ENCODE measurements at regions not wholly inside any gene's neighbourhood (a gene's known extent, or its start where the extent isn't known, plus 50 kb on each side); places are given as distances from the start of the nearest gene placed in this dataset.
"Not testable (repeated sequence)": the region's sequence is repeated elsewhere in the genome, so short reads cannot be mapped to it uniquely, and the experiment has no call there.

DNA sequence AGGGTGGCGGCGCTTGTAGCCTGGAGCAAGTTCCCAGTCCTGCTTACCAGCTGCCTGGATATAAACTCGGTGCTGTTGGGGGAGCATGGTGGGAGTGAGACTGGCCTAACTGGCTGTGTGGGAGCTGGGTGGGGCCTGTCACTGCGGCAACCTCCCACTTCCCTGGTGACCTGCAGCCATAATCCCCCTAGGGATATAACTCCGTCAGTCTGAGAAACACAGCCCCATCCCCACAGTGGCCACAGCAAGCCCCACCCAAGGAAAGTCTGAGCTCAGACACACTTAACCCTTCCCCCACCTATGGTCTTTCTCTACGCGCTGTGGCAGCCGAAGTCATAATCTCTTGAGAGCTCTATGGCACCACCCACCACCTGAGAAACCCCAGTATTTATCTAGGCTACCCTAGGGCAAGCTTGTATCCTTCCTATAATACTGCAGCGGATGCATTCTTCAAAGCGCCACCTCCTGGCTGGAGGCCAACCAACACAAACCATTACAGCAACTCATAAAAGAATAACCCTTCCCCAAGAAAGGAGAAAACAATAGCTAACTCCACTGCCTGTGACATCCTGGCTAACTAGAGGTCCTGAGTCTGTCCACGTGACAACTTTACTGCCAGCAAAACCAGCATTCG is 57.4 kb downstream of the ZNF648 start:
- DNase-seq (ENCODE audit: low read depth in 4 of 4, low spot score in 1 of 4): no peak

DNA sequence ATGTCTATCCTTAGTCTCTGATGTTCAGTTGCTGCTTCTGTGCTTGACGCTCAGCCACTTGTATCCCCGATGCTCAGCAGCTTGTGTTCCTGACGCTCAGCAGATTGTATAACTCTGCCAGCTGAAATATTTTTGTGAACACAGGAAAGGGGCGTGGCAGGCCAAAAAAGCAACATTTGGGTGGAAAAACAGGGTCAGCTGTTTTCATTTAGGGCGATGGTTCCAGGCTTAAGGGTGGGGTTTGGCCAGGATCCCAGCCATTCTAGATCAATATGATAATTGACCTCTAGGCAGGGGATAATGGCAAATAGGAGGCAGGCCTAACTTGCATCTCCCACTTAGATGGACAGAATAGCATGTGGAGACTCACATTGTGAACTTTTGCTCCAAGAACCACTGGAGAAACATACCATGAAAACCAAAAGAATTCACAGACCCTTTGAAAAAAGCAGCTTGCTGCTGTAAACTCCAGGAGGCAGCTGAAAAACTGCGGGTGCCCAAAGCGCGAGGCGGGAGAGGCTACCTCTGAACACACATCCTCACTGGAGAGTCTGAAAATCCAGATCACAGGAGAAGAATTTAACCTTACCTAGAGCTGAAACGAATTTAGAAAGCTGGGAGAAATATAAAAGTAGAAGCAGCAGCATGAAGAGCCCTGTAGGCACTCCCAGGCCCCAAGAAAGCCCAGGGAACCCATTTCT is 58.3 kb downstream of the ZNF648 start:
- no peak for DNase-seq (ENCODE audit: low read depth in 4 of 4, low spot score in 1 of 4)

DNA sequence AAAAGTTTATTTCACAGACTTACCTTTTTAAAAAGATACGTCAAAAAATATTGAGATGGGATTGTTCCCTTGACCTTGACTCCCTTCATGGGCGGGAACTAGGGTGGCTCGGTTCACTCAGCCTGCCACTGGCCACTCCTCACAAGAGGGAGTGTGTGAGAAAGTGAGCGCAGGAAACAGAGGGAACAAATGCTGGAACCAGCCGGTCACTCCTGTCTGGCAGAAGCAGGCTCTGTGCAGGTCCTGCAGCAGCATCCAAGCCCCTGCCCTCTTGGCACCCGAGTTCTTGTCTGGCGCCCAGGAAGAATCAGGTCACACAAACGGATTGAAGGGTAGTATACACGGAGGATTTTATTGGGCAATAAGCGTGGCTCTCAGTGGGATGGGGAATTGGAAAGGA is 58.9 kb downstream of the ZNF648 start:
- DNase-seq (ENCODE audit: low read depth in 4 of 4, low spot score in 1 of 4): no peak

DNA sequence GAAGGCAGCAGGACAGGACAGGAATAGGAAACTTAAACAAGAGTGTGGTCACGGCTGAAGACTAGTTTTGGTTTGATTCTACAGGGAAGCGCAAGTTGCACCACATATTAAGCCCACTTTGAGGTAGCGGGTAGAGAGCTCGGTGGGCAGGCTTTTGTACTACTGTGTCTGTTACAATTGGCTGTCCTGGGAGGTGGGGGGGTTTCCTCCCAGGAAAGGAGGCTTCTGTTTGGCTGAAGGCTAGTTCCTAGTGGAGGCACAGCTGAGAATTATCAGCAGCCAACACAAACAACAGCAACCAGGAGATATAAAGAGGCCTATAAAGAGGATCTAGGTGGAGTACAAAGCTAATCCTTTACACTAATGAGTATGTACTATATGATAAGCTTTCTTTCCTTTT is 62.7 kb downstream of the ZNF648 start:
- no peak for DNase-seq (ENCODE audit: low read depth in 4 of 4, low spot score in 1 of 4)

DNA sequence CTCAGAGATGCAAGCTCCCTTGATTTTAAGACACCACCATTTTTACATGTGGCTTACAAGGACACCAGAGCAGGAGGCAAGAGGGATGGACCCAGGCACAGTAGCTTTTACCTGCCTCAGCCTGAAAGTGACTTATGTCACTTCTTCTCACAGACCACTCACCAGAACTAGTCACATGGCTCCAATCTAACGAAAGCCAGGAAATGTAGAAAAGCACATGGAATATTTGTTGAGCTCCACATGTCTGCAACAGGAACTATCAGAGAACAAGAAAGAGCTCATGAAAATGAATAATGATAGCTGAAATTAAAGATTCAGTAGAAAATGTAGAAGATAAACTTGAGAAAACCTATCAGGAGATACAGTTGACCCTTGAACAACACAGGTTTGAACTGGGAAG is 69.4 kb downstream of the ZNF648 start:
- DNase-seq (ENCODE audit: low read depth in 4 of 4, low spot score in 1 of 4): no peak

DNA sequence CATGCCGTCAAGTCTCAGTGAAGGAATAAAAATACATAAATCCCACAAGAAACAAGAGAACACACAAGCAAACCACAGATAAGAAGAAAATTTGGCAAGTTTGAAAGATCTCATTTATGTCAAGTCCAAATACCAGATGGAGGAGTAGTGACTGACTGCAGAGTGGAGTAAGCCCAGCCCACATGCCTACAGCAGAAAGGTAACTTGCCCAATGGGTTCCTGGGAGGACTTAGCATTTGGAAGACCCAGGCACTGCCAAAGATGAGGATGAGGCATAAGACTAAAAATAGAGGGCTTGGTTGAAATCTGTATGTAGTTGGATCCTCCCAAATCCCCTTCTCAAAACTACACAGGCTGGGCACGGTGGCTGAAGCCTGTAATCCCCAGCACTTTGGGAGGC is 70.8 kb downstream of the ZNF648 start:
- DNase-seq (ENCODE audit: low read depth in 4 of 4, low spot score in 1 of 4): no peak

DNA sequence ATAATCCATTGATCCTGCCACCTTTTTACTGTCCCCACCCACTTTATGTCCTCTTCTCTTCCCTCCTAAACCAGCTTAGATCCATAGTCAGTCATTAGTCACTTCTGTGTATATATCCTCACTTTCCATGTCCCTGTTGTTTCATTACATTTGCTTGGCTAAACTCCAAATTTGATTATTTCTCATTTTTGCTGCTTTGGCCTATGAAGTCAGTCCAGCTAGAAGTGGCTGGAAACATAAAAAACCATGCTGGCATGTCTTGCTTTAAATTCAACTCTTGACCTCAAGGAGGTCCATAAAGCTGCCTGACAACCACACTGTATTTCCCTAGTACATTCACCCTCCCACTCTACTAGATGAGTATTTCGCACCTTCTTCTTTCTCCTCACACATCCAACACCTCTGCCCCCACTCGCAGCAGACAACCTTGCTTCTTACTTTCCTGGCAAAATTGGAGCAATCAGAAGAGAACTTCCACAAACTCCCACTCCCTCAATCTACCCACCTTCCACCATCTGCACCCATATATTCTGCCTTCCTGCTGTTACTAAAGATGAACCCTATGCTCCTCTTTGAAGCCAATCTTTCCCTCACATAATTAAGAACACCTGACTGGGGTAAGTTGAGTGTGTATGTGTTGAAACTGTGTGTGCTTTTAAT is 72.1 kb downstream of the ZNF648 start:
- no peak for DNase-seq (ENCODE audit: low read depth in 4 of 4, low spot score in 1 of 4)

DNA sequence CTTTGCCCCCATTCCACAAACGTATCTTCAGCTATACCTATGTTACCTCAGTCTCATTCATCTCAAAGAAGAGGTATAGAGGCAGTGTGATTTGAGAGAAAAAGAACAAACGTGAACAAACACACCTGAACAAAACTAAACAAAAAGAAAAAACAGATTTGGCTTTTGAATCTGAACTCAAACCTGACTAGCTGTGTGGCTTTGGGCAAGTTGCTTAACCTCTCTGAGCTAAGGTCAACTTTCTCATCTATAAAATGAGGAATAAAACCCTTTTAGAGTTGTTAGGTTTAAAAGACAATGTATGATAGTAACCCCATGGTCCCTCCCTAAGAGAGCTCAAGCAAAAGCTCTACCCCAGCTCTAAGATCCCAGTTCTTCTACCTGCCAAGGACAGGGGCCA is 73.5 kb downstream of the ZNF648 start:
- no peak for DNase-seq (ENCODE audit: low read depth in 4 of 4, low spot score in 1 of 4)

DNA sequence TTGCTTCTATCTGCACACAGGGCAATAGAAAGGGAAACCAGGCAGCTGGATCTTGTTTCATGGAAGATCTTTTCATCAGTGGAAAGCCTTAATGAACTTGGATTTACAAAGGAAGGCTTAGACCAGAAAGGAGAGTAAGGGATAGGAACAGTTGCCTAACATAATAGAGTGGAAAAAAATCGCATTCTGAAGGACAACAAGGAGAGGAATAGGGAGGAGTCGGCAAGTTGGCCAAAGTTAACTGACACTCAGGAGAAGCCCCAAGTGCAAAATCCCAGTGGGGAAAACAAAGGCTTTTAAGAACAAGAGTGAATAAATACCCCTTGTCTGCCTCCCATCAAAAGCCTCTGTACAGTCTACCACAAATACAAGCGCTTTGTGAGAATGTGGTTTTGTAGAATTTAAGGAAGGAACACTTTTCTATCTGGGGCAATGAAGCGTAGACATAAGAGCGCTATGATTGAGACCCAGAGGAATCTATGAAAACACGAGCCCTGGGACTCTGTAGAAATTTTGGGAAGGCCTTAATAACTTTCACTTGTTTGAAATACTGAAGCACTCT is 74.1 kb downstream of the ZNF648 start:
- no peak for DNase-seq (ENCODE audit: low read depth in 4 of 4, low spot score in 1 of 4)

DNA sequence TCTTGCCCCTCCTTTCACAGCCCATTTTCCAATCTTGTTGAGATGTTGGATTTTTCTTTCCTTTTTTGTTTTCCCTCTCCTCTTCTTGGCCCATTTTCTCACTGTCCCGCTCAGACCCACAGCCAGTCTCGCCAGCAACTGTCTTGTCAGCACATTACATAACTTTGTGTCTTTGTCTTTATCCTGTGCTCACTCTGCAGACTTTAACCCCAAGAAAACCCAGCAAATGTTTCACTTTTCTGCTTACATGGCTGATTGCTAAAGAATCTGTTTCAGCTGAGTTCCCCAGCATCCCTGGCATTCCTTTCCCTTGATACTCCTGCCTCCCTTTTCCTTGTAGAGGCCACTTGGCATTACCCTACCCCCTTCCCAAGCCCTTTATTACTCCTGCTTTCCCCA is 74.6 kb downstream of the ZNF648 start:
- DNase-seq (ENCODE audit: low read depth in 4 of 4, low spot score in 1 of 4): no peak

DNA sequence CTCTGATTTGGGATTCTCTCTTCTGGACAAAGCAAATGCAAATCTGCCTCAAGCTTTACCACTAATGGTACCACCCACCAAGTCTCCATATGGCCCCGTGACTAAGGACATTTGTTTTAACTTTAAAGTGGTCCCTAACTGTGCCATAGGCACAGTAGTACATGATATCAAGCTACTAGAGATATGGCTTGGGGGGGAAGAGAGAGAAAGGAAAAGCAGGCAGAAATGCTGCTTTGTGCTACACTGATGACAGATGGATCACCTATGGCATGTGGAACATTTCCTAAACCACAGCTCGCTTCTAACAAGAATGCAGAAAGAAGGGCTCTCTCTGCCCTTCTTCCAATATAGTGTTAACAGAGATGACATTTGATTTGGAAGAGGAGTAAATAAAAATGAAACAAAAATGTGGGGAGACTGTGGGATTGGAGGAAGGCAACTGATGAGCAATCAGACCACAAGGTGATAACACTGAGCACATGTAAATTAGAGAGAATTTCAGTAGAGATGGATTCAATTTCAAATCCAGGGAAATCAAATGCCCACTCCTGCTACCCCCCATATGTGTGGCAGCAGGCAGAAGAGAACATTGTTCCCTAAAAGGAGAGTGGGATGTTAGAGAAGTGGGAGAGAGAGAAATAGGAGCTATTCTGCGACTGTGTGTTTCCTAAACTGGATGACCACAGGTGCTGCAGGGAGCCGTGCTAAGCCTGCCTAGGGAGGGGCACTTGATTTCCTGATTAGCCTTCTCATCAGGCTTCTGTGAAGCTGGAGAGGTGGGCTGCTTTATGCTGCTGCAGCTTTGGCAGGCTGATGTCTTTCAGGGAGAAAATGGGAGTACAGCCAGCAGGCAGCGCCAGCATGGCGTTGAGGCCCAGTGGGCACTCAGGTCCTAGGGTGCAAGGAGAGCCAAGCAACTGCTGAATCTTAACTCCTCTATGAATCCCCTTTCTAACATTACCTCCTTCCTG is 75.3 kb downstream of the ZNF648 start:
- DNase-seq (ENCODE audit: low read depth in 4 of 4, low spot score in 1 of 4): no peak

DNA sequence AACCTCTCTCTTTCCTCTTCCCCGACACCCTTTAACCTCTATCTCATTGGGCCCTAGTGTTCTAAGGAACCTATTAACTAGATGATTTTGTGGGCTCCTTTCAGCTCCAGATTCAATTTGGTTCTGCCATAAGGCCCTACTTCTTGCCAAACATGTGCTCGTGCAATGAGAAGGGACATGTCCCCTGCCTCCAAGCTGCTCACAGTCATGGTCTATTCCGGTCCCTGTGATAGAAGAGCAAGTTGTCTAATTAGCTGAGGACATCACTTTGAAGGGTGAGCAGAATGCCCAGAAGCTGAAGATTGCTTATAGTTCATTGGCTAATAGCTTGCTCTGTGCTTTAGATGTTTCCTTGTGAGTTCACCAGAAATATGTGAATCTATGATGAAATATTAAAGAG is 76.2 kb downstream of the ZNF648 start:
- no peak for DNase-seq (ENCODE audit: low read depth in 4 of 4, low spot score in 1 of 4)

DNA sequence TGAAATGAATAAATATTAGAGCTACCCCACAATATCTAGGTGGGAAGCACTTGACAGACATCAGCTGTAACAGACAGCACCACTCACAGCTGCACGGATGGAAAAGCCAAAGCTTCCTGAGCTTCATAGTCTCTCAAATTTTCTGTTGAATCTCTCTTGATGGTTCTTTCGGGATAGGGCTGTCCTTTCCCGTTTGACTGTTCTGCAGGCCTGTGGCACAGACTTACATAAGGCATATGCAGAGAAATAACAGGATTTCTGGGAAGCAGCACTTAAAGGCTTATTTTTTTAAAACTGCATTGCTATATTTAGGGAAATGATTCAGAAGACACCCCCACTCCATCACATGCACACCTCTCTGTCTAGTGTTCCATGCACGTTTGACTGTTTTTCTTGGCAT is 77.5 kb downstream of the ZNF648 start:
- no peak for DNase-seq (ENCODE audit: low read depth in 4 of 4, low spot score in 1 of 4)

DNA sequence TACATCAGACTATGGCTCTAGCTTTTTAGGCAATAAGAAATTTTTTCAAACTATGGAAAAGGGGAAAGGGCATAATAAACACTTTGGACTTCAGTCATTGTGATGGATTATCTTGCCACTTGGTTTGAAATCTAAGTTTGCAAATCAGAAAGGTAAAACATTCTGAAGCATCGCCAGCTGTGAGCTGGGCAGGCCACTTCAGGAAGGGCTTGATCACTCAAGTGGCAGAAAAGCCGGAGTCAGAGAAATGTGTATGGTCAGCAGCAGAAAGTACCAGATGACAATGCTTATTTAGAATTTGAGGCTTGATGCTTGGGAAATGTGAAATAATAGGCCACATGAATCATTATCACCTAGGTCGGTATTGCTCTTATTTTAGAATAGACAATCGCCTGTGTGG is 79.7 kb downstream of the ZNF648 start:
- DNase-seq (ENCODE audit: low read depth in 4 of 4, low spot score in 1 of 4): no peak

DNA sequence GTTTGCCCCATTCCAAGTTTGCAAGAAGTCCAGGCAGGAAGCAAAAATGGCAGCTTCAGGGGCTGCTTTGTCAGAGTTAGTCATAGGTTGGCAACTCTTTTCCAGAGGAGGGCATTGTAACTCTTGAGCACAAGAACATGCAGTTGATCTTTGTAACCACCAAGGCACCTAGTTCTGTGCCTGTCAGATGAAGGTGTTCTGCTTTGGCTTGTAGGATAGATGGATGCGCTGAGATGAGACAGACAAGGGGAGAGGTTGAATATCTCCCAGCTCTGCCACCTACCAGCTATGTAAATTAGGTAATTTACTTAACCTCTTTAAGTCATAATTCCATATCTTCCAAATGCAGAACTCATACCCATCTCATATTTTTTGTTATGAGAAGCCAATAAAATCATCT is 89.3 kb downstream of the ZNF648 start:
- DNase-seq (ENCODE audit: low read depth in 4 of 4, low spot score in 1 of 4): no peak

DNA sequence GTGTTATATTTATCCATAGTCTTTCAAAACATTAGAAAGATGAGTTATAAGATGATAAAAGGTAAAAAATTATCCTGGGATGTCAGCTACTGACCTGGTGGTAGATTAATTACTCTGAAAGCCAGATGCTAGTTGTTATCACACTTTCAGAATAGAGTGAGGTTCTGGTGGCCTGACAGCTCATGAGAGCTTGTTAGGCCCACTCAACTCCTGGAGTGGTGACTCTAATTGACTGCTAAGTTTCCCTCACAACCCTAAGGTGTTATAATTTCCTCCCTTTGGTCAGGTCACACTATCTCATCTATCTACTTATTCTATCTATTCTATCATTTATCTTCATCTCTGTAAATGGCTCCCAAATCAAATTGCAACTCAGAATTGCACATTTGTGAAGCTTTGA is 90.1 kb downstream of the ZNF648 start:
- no peak for DNase-seq (ENCODE audit: low read depth in 4 of 4, low spot score in 1 of 4)

DNA sequence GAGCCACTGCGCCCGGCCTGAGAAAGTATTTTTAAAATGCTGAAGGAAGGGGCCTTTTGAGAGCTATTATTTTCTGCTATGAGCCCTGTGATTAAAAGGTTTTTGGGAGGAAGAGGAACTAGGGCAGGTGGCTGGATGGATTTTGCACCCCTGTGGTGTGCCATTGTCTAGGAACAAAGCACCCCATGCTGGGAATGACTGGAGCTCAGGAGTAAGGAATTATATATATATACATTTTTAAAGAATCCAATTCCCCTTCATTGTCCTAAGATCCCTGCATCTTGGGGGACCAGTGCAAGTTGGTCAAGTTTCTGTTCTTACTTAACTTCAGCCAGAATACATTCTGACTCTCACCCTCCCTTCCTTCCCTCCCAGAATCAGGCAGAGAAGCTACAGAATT is 91.6 kb downstream of the ZNF648 start:
- no peak for DNase-seq (ENCODE audit: low read depth in 4 of 4, low spot score in 1 of 4)

DNA sequence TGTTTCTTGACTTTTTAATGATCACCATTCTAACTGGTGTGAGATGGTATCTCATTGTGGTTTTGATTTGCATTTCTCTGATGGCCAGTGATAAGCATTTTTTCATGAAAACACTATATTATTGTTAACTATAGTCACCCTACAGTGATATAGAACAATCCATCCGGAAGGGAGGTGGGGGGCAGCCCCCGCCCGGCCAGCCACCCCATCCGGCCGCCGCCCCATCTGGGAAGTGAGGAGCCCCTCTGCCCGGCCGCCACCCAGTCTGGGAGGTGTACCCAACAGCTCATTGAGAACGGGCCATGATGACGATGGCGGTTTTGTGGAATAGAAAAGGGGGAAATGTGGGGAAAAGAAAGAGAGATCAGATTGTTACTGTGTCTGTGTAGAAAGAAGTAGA is 106.8 kb downstream of the ZNF648 start:
- not testable (repeated sequence) for DNase-seq (ENCODE audit: low read depth in 4 of 4, low spot score in 1 of 4)

DNA sequence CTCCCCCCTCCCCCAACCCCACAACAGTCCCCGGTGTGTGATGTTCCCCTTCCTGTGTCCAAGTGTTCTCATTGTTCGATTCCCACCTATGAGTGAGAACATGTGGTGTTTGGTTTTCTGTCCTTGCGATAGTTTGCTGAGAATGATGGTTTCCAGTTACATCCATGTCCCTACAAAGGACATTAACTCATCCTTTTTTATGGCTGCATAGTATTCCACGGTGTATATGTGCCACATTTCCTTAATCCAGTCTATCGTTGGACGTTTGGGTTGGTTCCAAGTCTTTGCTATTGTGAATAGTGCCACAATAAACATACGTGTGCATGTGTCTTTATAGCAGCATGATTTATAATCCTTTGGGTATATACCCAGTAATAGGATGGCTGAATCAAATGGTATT is 107.3 kb downstream of the ZNF648 start:
- DNase-seq (ENCODE audit: low read depth in 4 of 4, low spot score in 1 of 4): not testable (repeated sequence)

DNA sequence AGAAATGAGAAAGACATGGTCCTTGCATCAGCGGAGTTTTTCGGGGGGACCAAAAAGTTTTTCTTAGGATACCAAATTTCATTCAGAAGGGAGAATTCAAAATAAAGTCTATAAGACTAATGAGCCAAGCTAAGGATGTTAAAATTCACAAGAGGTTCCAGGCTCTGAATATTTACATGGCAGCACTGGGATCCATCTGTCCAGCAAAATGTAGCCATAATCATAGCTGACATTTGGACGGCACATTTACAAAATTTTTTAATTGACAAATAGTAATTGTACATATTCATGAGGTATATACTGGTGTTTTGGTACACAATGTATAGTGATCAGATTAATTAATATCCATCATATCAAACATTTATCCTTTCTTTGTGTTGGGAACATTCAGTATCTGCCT is 107.9 kb downstream of the ZNF648 start:
- DNase-seq (ENCODE audit: low read depth in 4 of 4, low spot score in 1 of 4): no peak

DNA sequence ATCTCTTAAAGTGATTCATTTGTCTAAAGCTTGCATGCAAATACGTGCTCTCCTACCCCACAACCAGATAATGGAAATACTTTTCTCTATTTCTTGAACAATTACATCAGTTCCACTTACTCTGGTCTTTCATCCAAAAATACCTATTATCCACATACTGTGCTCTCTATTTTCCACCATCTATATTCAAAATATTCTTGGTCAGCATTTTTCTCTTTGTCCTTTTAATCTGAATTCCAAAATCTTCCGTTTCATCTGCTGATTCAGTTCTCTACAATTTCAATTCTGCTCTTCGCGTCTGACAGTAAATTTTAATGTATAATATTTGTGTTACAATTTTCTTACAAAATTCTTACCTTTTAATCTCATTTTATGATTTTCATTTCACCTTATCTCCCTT is 110.3 kb downstream of the ZNF648 start:
- no peak for DNase-seq (ENCODE audit: low read depth in 4 of 4, low spot score in 1 of 4)

Measured in stimulated activated CD4-positive, alpha-beta T cell treated with anti-CD3 and anti-CD28 coated beads, Interleukin-1b, Interleukin-23, amount 100 ng/mL, for 24 hours (primary cell).